ENCODE measurements at regions not wholly inside any gene's neighbourhood (a gene's known extent, or its start where the extent isn't known, plus 50 kb on each side); places are given as distances from the start of the nearest gene placed in this dataset.

DNA sequence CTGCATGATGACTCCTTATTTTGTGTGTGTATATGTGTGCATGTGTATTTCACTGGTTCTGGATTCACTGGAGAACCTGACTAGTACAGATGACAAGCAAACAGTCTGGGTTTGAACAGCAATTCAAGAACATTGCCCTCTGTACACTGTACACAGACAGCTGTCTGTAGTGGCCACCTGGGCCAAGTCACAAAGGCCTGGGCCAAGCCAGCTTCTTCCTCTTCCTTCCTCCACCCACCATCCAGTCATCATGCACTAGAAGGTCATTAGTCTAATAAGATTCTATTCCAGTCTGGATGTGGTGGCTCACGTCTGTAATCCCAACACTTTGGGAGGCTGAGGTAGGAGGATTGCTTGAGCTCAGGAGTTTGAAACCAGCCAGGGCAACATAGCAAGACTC lies 155.9 kb downstream of the ELAVL4 start (continued):
- TF ChIP-seq, protein P1, sequence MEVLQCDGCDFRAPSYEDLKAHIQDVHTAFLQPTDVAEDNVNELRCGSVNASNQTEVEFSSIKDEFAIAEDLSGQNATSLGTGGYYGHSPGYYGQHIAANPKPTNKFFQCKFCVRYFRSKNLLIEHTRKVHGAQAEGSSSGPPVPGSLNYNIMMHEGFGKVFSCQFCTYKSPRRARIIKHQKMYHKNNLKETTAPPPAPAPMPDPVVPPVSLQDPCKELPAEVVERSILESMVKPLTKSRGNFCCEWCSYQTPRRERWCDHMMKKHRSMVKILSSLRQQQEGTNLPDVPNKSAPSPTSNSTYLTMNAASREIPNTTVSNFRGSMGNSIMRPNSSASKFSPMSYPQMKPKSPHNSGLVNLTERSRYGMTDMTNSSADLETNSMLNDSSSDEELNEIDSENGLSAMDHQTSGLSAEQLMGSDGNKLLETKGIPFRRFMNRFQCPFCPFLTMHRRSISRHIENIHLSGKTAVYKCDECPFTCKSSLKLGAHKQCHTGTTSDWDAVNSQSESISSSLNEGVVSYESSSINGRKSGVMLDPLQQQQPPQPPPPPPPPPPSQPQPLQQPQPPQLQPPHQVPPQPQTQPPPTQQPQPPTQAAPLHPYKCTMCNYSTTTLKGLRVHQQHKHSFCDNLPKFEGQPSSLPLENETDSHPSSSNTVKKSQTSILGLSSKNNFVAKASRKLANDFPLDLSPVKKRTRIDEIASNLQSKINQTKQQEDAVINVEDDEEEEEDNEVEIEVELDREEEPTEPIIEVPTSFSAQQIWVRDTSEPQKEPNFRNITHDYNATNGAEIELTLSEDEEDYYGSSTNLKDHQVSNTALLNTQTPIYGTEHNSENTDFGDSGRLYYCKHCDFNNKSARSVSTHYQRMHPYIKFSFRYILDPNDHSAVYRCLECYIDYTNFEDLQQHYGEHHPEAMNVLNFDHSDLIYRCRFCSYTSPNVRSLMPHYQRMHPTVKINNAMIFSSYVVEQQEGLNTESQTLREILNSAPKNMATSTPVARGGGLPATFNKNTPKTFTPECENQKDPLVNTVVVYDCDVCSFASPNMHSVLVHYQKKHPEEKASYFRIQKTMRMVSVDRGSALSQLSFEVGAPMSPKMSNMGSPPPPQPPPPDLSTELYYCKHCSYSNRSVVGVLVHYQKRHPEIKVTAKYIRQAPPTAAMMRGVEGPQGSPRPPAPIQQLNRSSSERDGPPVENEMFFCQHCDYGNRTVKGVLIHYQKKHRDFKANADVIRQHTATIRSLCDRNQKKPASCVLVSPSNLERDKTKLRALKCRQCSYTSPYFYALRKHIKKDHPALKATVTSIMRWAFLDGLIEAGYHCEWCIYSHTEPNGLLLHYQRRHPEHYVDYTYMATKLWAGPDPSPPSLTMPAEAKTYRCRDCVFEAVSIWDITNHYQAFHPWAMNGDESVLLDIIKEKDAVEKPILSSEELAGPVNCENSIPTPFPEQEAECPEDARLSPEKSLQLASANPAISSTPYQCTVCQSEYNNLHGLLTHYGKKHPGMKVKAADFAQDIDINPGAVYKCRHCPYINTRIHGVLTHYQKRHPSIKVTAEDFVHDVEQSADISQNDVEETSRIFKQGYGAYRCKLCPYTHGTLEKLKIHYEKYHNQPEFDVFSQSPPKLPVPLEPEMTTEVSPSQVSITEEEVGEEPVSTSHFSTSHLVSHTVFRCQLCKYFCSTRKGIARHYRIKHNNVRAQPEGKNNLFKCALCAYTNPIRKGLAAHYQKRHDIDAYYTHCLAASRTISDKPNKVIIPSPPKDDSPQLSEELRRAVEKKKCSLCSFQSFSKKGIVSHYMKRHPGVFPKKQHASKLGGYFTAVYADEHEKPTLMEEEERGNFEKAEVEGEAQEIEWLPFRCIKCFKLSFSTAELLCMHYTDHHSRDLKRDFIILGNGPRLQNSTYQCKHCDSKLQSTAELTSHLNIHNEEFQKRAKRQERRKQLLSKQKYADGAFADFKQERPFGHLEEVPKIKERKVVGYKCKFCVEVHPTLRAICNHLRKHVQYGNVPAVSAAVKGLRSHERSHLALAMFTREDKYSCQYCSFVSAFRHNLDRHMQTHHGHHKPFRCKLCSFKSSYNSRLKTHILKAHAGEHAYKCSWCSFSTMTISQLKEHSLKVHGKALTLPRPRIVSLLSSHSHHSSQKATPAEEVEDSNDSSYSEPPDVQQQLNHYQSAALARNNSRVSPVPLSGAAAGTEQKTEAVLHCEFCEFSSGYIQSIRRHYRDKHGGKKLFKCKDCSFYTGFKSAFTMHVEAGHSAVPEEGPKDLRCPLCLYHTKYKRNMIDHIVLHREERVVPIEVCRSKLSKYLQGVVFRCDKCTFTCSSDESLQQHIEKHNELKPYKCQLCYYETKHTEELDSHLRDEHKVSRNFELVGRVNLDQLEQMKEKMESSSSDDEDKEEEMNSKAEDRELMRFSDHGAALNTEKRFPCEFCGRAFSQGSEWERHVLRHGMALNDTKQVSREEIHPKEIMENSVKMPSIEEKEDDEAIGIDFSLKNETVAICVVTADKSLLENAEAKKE (CRISPR knock-in tag; IDR thresholded peaks at IDR 0.05), result no peak
- no peak for TF ChIP-seq CREB1 (CRISPR knock-in tag; IDR thresholded peaks at IDR 0.05; ENCODE audit: low read depth)
- no peak for TF ChIP-seq POLR2AphosphoS5 (IDR thresholded peaks at IDR 0.05; ENCODE audit: low read depth)

DNA sequence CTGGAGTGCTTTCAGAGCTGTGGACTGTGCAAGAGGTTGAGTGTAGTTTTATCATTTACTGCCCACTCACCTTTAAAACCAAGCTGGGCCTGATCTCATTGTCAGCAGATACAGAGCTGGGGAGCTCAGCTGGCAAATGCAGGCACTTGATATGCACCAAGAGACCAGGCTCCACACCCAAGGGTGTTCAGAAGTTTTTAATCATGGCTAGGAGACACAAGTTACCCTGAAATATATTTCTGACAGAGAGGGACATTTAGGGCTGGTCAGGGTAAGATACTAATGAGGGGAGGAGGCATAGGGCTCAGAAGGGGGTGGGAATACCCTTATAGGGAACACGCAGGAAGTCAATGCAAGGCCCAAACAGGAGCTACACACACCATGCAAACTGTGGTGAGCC lies 153.7 kb downstream of the ELAVL4 start:
- no peaks in the 10 kb centered on the region for H3K9me2 ChIP-seq (ENCODE audit: insufficient read depth)
- ATAC-seq (no peak), DNase-seq (ENCODE audit: low spot score) (no peak)
- no peaks in the 10 kb centered on the region for H3K4me1 ChIP-seq (ENCODE audit: insufficient read depth)
- no peak overlapping the region for H3K4me3 ChIP-seq
- Mint-ChIP-seq H3K4me3 (no peak overlapping the region), H3K4me1 (peaks cover 2% of the 10 kb centered on the region; the same call in 1 of the 3 replicates), H3K27me3 (ENCODE audit: insufficient read depth, low read depth, poor library complexity) (no peaks in the 10 kb centered on the region), H3K9me3 (no peaks in the 10 kb centered on the region), H3K27ac (no peak overlapping the region), H3K36me3 (ENCODE audit: low read depth) (no peaks in the 10 kb centered on the region)
- no peaks in the 10 kb centered on the region; the same call in 1 of the 2 replicates for H4K20me1 ChIP-seq (replicated peaks; ENCODE audit: insufficient read depth)
- H3F3A ChIP-seq (replicated peaks; ENCODE audit: low read depth), result no peaks in the 10 kb centered on the region
- H3K27ac ChIP-seq (ENCODE audit: low read depth), result no peak overlapping the region
- H3K36me3 ChIP-seq (ENCODE audit: insufficient read depth), result no peaks in the 10 kb centered on the region
- no peaks in the 10 kb centered on the region for H3K79me2 ChIP-seq (replicated peaks; ENCODE audit: insufficient read depth)
- no peak overlapping the region for H3K4me2 ChIP-seq
- no peak overlapping the region for H2AFZ ChIP-seq
- H3K27me3 ChIP-seq (ENCODE audit: insufficient read depth), result no peaks in the 10 kb centered on the region
- TF ChIP-seq CREB1 (CRISPR knock-in tag; IDR thresholded peaks at IDR 0.05; ENCODE audit: low read depth) (no peak), JUNB (IDR thresholded peaks at IDR 0.05; ENCODE audit: unreplicated experiment) (no peak), EZH2 (IDR thresholded peaks at IDR 0.05; ENCODE audit: low read depth, unreplicated experiment) (no peak), NANOG (IDR thresholded peaks at IDR 0.05; ENCODE audit: borderline replicate concordance) (no peak), EZH2phosphoT487 (IDR thresholded peaks at IDR 0.05; ENCODE audit: unreplicated experiment) (no peak), ZNF114 (CRISPR knock-in tag; IDR thresholded peaks at IDR 0.05) (no peak), STAT1 (IDR thresholded peaks at IDR 0.05; ENCODE audit: unreplicated experiment) (no peak), POLR2AphosphoS5 (IDR thresholded peaks at IDR 0.05; ENCODE audit: low read depth) (no peak)
- TF ChIP-seq, protein P2, sequence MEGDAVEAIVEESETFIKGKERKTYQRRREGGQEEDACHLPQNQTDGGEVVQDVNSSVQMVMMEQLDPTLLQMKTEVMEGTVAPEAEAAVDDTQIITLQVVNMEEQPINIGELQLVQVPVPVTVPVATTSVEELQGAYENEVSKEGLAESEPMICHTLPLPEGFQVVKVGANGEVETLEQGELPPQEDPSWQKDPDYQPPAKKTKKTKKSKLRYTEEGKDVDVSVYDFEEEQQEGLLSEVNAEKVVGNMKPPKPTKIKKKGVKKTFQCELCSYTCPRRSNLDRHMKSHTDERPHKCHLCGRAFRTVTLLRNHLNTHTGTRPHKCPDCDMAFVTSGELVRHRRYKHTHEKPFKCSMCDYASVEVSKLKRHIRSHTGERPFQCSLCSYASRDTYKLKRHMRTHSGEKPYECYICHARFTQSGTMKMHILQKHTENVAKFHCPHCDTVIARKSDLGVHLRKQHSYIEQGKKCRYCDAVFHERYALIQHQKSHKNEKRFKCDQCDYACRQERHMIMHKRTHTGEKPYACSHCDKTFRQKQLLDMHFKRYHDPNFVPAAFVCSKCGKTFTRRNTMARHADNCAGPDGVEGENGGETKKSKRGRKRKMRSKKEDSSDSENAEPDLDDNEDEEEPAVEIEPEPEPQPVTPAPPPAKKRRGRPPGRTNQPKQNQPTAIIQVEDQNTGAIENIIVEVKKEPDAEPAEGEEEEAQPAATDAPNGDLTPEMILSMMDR (conservative IDR thresholded peaks at IDR 0.05; ENCODE audit: low read depth in 2 of 2), result no peak
- TF ChIP-seq, protein P3, sequence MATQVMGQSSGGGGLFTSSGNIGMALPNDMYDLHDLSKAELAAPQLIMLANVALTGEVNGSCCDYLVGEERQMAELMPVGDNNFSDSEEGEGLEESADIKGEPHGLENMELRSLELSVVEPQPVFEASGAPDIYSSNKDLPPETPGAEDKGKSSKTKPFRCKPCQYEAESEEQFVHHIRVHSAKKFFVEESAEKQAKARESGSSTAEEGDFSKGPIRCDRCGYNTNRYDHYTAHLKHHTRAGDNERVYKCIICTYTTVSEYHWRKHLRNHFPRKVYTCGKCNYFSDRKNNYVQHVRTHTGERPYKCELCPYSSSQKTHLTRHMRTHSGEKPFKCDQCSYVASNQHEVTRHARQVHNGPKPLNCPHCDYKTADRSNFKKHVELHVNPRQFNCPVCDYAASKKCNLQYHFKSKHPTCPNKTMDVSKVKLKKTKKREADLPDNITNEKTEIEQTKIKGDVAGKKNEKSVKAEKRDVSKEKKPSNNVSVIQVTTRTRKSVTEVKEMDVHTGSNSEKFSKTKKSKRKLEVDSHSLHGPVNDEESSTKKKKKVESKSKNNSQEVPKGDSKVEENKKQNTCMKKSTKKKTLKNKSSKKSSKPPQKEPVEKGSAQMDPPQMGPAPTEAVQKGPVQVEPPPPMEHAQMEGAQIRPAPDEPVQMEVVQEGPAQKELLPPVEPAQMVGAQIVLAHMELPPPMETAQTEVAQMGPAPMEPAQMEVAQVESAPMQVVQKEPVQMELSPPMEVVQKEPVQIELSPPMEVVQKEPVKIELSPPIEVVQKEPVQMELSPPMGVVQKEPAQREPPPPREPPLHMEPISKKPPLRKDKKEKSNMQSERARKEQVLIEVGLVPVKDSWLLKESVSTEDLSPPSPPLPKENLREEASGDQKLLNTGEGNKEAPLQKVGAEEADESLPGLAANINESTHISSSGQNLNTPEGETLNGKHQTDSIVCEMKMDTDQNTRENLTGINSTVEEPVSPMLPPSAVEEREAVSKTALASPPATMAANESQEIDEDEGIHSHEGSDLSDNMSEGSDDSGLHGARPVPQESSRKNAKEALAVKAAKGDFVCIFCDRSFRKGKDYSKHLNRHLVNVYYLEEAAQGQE (IDR thresholded peaks at IDR 0.05; ENCODE audit: unreplicated experiment), result no peak
- TF ChIP-seq, protein P4, sequence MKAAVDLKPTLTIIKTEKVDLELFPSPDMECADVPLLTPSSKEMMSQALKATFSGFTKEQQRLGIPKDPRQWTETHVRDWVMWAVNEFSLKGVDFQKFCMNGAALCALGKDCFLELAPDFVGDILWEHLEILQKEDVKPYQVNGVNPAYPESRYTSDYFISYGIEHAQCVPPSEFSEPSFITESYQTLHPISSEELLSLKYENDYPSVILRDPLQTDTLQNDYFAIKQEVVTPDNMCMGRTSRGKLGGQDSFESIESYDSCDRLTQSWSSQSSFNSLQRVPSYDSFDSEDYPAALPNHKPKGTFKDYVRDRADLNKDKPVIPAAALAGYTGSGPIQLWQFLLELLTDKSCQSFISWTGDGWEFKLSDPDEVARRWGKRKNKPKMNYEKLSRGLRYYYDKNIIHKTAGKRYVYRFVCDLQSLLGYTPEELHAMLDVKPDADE (IDR thresholded peaks at IDR 0.05), result no peak

Data from GM23338 (cell line).